ENCODE measurements at regions not wholly inside any gene's neighbourhood (a gene's known extent, or its start where the extent isn't known, plus 50 kb on each side); places are given as distances from the start of the nearest gene placed in this dataset.

- TF ChIP-seq CTCF (conservative IDR thresholded peaks at IDR 0.05) (no peak), ZFX (IDR thresholded peaks at IDR 0.05) (no peak)
Observed at GRCh38 chr17:51443646-51444045, 183.3 kb downstream of the UTP18 start.
